ENCODE measurements at regions not wholly inside any gene's neighbourhood (a gene's known extent, or its start where the extent isn't known, plus 50 kb on each side); places are given as distances from the start of the nearest gene placed in this dataset.

- Mint-ChIP-seq H3K4me1 (no peaks in the 10 kb centered on the region), H3K4me3 (no peak overlapping the region), H3K27me3 (ENCODE audit: insufficient read depth) (no peaks in the 10 kb centered on the region), H3K27ac (no peak overlapping the region), H3K36me3 (ENCODE audit: low read depth) (no peaks in the 10 kb centered on the region), H3K9me3 (peaks cover 13% of the 10 kb centered on the region)
- Histone ChIP-seq H3K9me3 (ENCODE audit: control insufficient read depth, low read length) (peaks cover 18% of the 10 kb centered on the region), H3K4me1 (ENCODE audit: control insufficient read depth, insufficient read depth, low read length) (no peaks in the 10 kb centered on the region), H3K36me3 (ENCODE audit: control insufficient read depth, insufficient read depth, low read length) (no peaks in the 10 kb centered on the region), H3K27ac (ENCODE audit: low read depth, low read length) (no peak overlapping the region), H3K4me3 (ENCODE audit: low read length) (no peak overlapping the region), H3K9ac (ENCODE audit: extremely low read depth, low read length, poor library complexity, severe bottlenecking) (no peak overlapping the region), H3K27me3 (ENCODE audit: control insufficient read depth, insufficient read depth, low read length, poor library complexity, severe bottlenecking) (no peaks in the 10 kb centered on the region)
- no peak for TF ChIP-seq CTCF (conservative IDR thresholded peaks at IDR 0.05)
- DNase-seq: no peak
Measured at GRCh38 chr6:140217283-140217682, 842.8 kb upstream of the CITED2 start.

GRCh38 chr6:140209775-140210174 lies 835.3 kb upstream of the CITED2 start:
- H3K4me3 ChIP-seq (ENCODE audit: low read length): no peak overlapping the region
- Mint-ChIP-seq H3K9me3 (no peaks in the 10 kb centered on the region), H3K27me3 (ENCODE audit: insufficient read depth) (no peaks in the 10 kb centered on the region), H3K36me3 (ENCODE audit: low read depth) (no peaks in the 10 kb centered on the region), H3K27ac (no peak overlapping the region), H3K4me1 (no peaks in the 10 kb centered on the region), H3K4me3 (no peak overlapping the region)
- H3K4me1 ChIP-seq (ENCODE audit: control insufficient read depth, insufficient read depth, low read length): no peaks in the 10 kb centered on the region
- 85 to 96% methylated on average over 1 of the region's 1 CpG for WGBS, 2 experiments (ENCODE audit: insufficient coverage in 1 of 2, insufficient read length in 1 of 2)
- DNase-seq: no peak
- H3K27ac ChIP-seq (ENCODE audit: low read depth, low read length): no peak overlapping the region
- no peaks in the 10 kb centered on the region for H3K36me3 ChIP-seq (ENCODE audit: control insufficient read depth, insufficient read depth, low read length)
- no peak for TF ChIP-seq CTCF (conservative IDR thresholded peaks at IDR 0.05)
- no peak overlapping the region for H3K9ac ChIP-seq (ENCODE audit: extremely low read depth, low read length, poor library complexity, severe bottlenecking)
- H3K9me3 ChIP-seq (ENCODE audit: control insufficient read depth, low read length): no peaks in the 10 kb centered on the region
- no peaks in the 10 kb centered on the region for H3K27me3 ChIP-seq (ENCODE audit: control insufficient read depth, insufficient read depth, low read length, poor library complexity, severe bottlenecking)

GRCh38 chr6:140208286-140208685 lies 833.8 kb upstream of the CITED2 start:
- no peak overlapping the region for H3K27ac ChIP-seq (ENCODE audit: low read depth, low read length)
- Mint-ChIP-seq H3K27ac (no peak overlapping the region), H3K4me3 (no peak overlapping the region), H3K9me3 (no peaks in the 10 kb centered on the region), H3K4me1 (peaks cover 2% of the 10 kb centered on the region), H3K36me3 (ENCODE audit: low read depth) (no peaks in the 10 kb centered on the region), H3K27me3 (ENCODE audit: insufficient read depth) (no peaks in the 10 kb centered on the region)
- 90% methylated on average over 5 of the region's 5 CpGs for WGBS, 2 experiments (ENCODE audit: insufficient coverage in 1 of 2, insufficient read length in 1 of 2)
- no peak overlapping the region for H3K4me3 ChIP-seq (ENCODE audit: low read length)
- no peak for TF ChIP-seq CTCF (conservative IDR thresholded peaks at IDR 0.05)
- no peaks in the 10 kb centered on the region for H3K36me3 ChIP-seq (ENCODE audit: control insufficient read depth, insufficient read depth, low read length)
- no peaks in the 10 kb centered on the region for H3K27me3 ChIP-seq (ENCODE audit: control insufficient read depth, insufficient read depth, low read length, poor library complexity, severe bottlenecking)
- H3K9ac ChIP-seq (ENCODE audit: extremely low read depth, low read length, poor library complexity, severe bottlenecking): no peak overlapping the region
- no peaks in the 10 kb centered on the region for H3K4me1 ChIP-seq (ENCODE audit: control insufficient read depth, insufficient read depth, low read length)
- no peak for DNase-seq
- no peaks in the 10 kb centered on the region for H3K9me3 ChIP-seq (ENCODE audit: control insufficient read depth, low read length)

All from endodermal cell (in vitro differentiated cells).